Right lobe of liver (tissue), 6 donors: ENCODE measurements at regions not wholly inside any gene's neighbourhood (a gene's known extent, or its start where the extent isn't known, plus 50 kb on each side); places are given as distances from the start of the nearest gene placed in this dataset.
A peak's percentile ranks its signal among the peaks of the same experiment; 100 is the strongest.

Source experiments
- ATAC-seq, 4 donors: fragments of 200-7000 bp; cut with Tn5 transposase; one replicate each; pipeline ENCODE4 v1.9.1; 2020; ENCODE audit warnings: mild to moderate bottlenecking in 4 of 4, moderate library complexity in 4 of 4
- DNase-seq, 3 donors: peaks; one replicate each; pipeline ENCODE4 v3.0.0-alpha.2; 2020
- H3K27ac ChIP-seq, 3 donors: fragments of 200-600 bp; one replicate each; pipeline ENCODE4 v1.8.0; 2022
- H3K27me3 ChIP-seq, 2 donors: fragments of 200-600 bp; one replicate each; pipeline ENCODE4 v1.8.0; 2022
- H3K36me3 ChIP-seq, 4 donors: fragments of 200-600 bp; sonication (generic) in 1 of 4; one replicate each; pipeline versions ENCODE4 v1.5.1 to v1.8.0; 2017 to 2022; ENCODE audit warnings: control low read depth in 1 of 4
- H3K4me1 ChIP-seq, 4 donors: fragments of 200-600 bp; sonication (generic) in 1 of 4; one replicate each; pipeline versions ENCODE4 v1.5.1 to v1.8.0; 2017 to 2022; ENCODE audit warnings: control low read depth in 1 of 4
- H3K4me3 ChIP-seq, 3 donors: fragments of 200-600 bp; one replicate each; pipeline ENCODE4 v1.8.0; 2022
- H3K9me3 ChIP-seq, 4 donors: fragments of 200-600 bp; sonication (generic) in 1 of 4; one replicate each; pipeline versions ENCODE4 v1.5.1 to v1.8.0; 2017 to 2022; ENCODE audit warnings: control low read depth in 1 of 4
- CTCF ChIP-seq, 4 donors: fragments of 200-600 bp in 3 of 4; fragments of 450-650 bp in 1 of 4; IDR thresholded peaks; one replicate each; pipeline versions ENCODE4 v1.5.1 to v1.8.0; 2016 to 2022; ENCODE audit warnings: antibody characterized with exemption in 4 of 4, mild to moderate bottlenecking in 2 of 4
- POLR2A ChIP-seq: fragments of 450-650 bp; IDR thresholded peaks from one replicate; pipeline ENCODE4 v1.6.1; 2017; ENCODE audit warnings: antibody characterized with exemption, mild to moderate bottlenecking
- WGBS: methylation state at CpG from one replicate; pipeline ENCODE4 v1.1.6; 2018; ENCODE audit warnings: low coverage, low lambda C conversion rate; ENCODE audit not compliant: insufficient coverage; ENCODE audit errors: missing lambda C conversion rate; 5-methylcytosine and 5-hydroxymethylcytosine counted together
- intact Hi-C, 2 donors: fragments of 100-400 bp; cut with DNase I; formaldehyde crosslinking; loops; one replicate each; pipeline versions ENCODE4 v1.11.2 to v1.14.1; 2022
- donor health status: DM: no; HTN: yes; CAD: no.
- donor health status: DM: no; HTN: no; CAD: no.
- donor health status: DM: no; HTN: no; CAD: no.
- donor health status: DM: no; HTN: yes; CAD: no.
- donor health status: DM: no; HTN: yes; CAD: no.

- no peaks in the 10 kb centered on the region for H3K9me3 ChIP-seq
- no peaks in the 10 kb centered on the region for H3K27me3 ChIP-seq
- WGBS: 78% methylated on average over 6 of the region's 6 CpGs
- no peaks in the 10 kb centered on the region for H3K36me3 ChIP-seq
- H3K4me3 ChIP-seq: no peak overlapping the region
- intact Hi-C loops: no loop called here
- no peak for DNase-seq
- no peaks in the 10 kb centered on the region for H3K4me1 ChIP-seq
- TF ChIP-seq POLR2A (no peak), CTCF (IDR thresholded peaks at IDR 0.05) (no peak)
- no peak overlapping the region for H3K27ac ChIP-seq
- ATAC-seq: no peak
These were observed 88.5 kb downstream of the RPS12 start for GRCh38 chr6:132902901-132903300.

- Histone ChIP-seq H3K27ac (no peak overlapping the region), H3K4me3 (no peak overlapping the region), H3K4me1 (no peaks in the 10 kb centered on the region), H3K9me3 (no peaks in the 10 kb centered on the region), H3K27me3 (no peaks in the 10 kb centered on the region), H3K36me3 (no peaks in the 10 kb centered on the region)
- no peak for TF ChIP-seq POLR2A
- intact Hi-C loops: no loop called here
- WGBS: 67% methylated on average over 1 of the region's 1 CpG
- peak in 1 of 4 donors; percentile 18 for ATAC-seq
- no peak for DNase-seq
These were observed 92.9 kb downstream of the RPS12 start for GRCh38 chr6:132907231-132907630.

GRCh38 chr6:132907914-132908313 lies 93.5 kb downstream of the RPS12 start:
- intact Hi-C loops: no loop called here
- no peak for DNase-seq
- Histone ChIP-seq H3K36me3 (no peaks in the 10 kb centered on the region), H3K4me3 (no peak overlapping the region), H3K27ac (no peak overlapping the region), H3K4me1 (no peaks in the 10 kb centered on the region), H3K9me3 (no peaks in the 10 kb centered on the region), H3K27me3 (no peaks in the 10 kb centered on the region)
- WGBS: 46% methylated on average over 7 of the region's 7 CpGs
- no peak for TF ChIP-seq POLR2A
- TF ChIP-seq CTCF (IDR thresholded peaks at IDR 0.05): no peak
- no peak for ATAC-seq

DNA sequence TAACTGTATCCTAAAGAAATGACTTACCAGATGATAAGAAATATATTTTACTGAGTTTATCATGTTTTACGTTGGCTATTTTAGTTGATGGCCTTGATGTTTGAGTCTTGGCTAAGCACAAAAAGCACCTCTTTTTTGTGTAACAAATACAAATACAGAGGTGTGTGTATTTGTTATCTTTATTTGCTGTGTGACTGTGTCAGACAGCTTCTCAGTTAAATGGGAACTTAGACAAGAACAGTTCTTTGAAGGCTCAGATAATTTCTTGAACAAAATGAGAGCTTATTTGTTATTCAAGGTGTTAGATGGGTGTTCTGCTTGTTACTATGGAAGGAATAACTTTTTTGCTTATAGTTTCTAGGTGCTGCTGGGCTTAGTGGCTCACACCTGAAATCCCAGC lies 95.4 kb downstream of the RPS12 start:
- Histone ChIP-seq H3K27me3 (no peaks in the 10 kb centered on the region), H3K36me3 (no peaks in the 10 kb centered on the region), H3K27ac (no peak overlapping the region), H3K4me1 (no peaks in the 10 kb centered on the region), H3K4me3 (no peak overlapping the region), H3K9me3 (no peaks in the 10 kb centered on the region)
- no peak for TF ChIP-seq POLR2A
- no peak for TF ChIP-seq CTCF (IDR thresholded peaks at IDR 0.05)
- ATAC-seq (no peak), DNase-seq (no peak)
- intact Hi-C loops: no loop called here
- WGBS: 37% methylated on average over 1 of the region's 1 CpG

DNA sequence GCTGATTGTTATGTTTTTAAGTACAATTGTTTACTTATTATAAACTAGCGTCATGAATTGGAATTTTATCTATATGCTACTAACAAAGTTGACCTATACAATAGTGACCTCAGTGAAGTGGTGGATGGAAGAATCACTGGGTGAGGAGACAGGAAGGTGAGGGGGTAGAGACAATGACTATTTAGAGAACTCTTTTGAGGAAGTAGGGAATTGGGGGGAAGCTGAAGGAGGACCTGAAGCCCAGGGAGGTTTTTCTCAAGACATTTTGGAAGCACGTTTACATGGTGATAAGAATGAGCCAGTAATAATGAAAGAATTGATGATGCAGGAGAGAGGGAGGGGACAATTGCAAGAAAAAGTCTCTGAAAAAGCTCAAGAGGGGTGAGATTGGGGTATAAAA lies 96.4 kb downstream of the RPS12 start:
- Histone ChIP-seq H3K4me3 (no peak overlapping the region), H3K36me3 (no peaks in the 10 kb centered on the region), H3K27me3 (no peaks in the 10 kb centered on the region), H3K4me1 (no peaks in the 10 kb centered on the region), H3K27ac (no peak overlapping the region), H3K9me3 (no peaks in the 10 kb centered on the region)
- no peak for TF ChIP-seq POLR2A
- no peak for TF ChIP-seq CTCF (IDR thresholded peaks at IDR 0.05)
- intact Hi-C loops: no loop called here
- no peak for ATAC-seq
- DNase-seq: no peak
- WGBS: 28% methylated on average over 2 of the region's 2 CpGs
